ENCODE measurements at regions not wholly inside any gene's neighbourhood (a gene's known extent, or its start where the extent isn't known, plus 50 kb on each side); places are given as distances from the start of the nearest gene placed in this dataset.

DNA sequence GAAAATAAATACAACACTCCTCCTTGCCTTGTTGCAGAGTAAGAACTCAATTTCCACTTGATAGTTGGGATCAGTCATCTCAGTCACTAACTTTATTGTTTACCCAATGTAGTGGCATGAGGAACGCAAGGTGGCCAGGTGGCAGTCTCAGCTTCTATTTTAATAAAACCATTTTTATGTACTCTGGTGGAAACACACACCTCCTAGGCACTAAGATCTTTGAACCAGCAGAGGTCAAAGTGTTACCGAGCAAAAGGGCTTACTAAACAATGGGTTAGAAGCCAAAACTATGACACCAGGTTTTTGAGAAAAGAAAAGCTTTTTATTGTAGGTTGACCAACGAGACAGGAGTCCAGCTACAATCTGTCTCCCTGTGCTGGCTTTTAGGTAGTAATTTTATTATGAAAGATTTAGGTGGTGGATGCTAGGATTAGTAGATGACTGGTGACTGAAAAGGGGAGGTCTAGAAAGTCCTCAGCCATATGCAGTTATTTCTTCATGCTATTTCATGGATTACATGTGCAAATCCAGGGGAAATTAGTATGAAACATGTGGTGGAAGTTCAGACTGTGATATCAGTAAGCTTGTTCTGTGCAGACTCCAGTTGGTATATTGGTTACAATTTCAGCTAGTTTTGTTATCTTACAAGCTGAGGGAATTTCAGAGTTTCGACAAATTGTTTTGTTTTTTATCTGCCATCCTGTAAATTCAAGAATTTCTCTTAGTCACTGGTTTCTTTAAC is 122.3 kb downstream of the PCTP start:
- no peaks in the 10 kb centered on the region for H3K36me3 Mint-ChIP-seq (ENCODE audit: low read depth)
- H3K9me3 Mint-ChIP-seq = peaks cover 4% of the 10 kb centered on the region
- POLR2A ChIA-PET = no interaction called here
- H3K4me3 Mint-ChIP-seq = no peak overlapping the region
- H3K4me1 Mint-ChIP-seq = no peaks in the 10 kb centered on the region
- CTCF ChIA-PET = no interaction called here
- peaks cover 12% of the 10 kb centered on the region for H3K27me3 Mint-ChIP-seq
- H3K27ac Mint-ChIP-seq = no peak overlapping the region
- no peak for DNase-seq

DNA sequence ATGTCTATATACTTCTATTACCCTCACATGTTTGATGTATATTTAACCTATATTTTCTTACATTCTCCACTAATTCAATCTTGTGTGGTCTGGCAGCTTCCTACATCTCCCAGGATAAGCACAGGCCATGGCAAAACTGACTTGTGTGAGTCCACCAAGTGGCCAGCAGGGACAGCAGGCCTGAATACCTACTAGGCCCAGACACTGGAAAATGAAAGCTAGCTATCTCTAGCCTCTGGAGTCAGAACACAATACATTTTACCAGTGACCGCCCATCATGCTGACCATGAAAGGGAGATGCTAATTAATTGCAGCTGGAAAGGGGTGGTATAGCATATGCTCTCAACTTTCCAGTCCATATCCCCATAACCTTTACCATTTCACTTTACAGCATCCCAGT is 132.3 kb downstream of the PCTP start:
- no peaks in the 10 kb centered on the region for H3K27me3 Mint-ChIP-seq
- no peak for DNase-seq
- H3K4me1 Mint-ChIP-seq = no peaks in the 10 kb centered on the region
- no peaks in the 10 kb centered on the region for H3K9me3 Mint-ChIP-seq
- POLR2A ChIA-PET = no interaction called here
- CTCF ChIA-PET = no interaction called here
- no peak overlapping the region for H3K27ac Mint-ChIP-seq
- no peak overlapping the region for H3K4me3 Mint-ChIP-seq
- H3K36me3 Mint-ChIP-seq (ENCODE audit: low read depth) = no peaks in the 10 kb centered on the region

DNA sequence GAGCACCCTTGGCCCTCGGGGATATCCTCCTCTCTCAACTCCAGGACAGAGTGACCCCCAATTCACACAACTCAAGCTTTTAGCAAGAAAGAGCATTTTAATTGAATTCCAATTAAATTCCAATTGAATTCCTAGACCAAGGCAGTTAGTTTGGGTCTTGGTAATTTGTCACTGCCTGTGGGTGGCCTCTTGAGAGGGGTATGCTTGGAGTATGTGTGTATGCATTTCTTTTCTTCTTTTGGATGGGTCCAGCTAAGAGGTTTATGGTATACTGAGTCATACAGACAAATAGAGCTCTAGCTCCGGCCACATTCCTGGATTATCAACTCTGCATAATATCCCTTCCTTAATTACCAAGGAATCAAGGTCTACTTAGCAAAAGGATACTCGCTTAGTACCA is 136.7 kb downstream of the PCTP start:
- peaks cover 5% of the 10 kb centered on the region for H3K27me3 Mint-ChIP-seq
- H3K9me3 Mint-ChIP-seq = no peaks in the 10 kb centered on the region
- no peak overlapping the region for H3K4me3 Mint-ChIP-seq
- no peaks in the 10 kb centered on the region for H3K4me1 Mint-ChIP-seq
- ChIA-PET POLR2A (no interaction called here), CTCF (no interaction called here)
- H3K36me3 Mint-ChIP-seq (ENCODE audit: low read depth) = no peaks in the 10 kb centered on the region
- H3K27ac Mint-ChIP-seq = no peak overlapping the region
- no peak for DNase-seq

DNA sequence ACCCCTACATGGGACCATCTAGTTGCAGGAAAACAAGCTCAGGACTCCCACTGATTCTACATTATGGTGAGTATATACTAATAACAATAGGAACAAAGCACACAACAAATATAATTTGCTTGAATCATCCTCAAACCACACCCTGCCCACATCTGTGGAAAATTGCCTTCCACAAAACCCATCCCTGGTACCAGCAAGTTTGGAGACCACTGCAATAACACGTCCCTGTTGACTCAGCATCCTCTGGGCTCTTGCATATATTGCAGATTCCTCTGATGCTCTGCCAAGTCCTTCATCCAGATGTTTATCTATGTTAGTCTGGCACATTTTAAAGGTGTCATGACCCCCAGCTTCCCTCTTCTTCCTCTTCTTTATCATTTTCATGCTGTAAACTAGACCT is 138.4 kb downstream of the PCTP start:
- peaks cover 5% of the 10 kb centered on the region for H3K27me3 Mint-ChIP-seq
- CTCF ChIA-PET = no interaction called here
- no peaks in the 10 kb centered on the region for H3K36me3 Mint-ChIP-seq (ENCODE audit: low read depth)
- H3K4me3 Mint-ChIP-seq = no peak overlapping the region
- DNase-seq = no peak
- no peaks in the 10 kb centered on the region for H3K9me3 Mint-ChIP-seq
- H3K4me1 Mint-ChIP-seq = no peaks in the 10 kb centered on the region
- POLR2A ChIA-PET = interaction anchor here (0.6 kb wide), 1 partner anchor 8 kb away, joined by 3 read pairs; no protein-coding TSS in a partner anchor
- H3K27ac Mint-ChIP-seq = no peak overlapping the region

DNA sequence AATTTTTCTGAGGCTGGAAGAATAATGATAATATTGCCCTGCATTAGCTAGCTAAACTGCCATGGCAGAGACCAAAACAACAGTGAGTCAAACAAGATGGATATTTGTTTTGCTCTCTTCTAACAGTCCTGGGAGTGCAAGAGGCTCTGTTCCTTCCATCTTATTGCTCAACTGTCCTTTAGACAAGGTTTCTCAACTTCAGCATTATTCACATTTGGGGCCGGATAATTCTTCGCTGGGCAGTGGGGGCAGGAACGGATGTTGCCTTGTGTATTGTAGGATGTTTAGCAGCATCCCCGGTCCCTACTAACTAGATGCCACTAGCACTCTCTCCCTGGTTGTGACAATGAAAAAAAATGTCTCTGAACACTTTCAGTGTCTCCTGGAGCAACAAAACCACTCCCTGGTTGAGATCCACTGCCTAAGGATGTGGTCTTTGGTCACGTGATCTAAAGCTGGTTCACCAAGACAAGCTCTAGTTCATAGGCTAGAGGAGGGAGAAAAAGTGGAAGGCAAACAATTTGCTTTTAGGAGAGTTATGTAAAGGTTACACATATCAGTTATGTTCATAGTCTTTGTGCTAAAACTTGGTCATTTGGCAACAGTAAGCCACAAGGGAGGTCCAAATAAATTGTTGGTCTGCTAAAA is 144.4 kb downstream of the PCTP start:
- POLR2A ChIA-PET = no interaction called here
- peak; percentile 53 for DNase-seq

DNA sequence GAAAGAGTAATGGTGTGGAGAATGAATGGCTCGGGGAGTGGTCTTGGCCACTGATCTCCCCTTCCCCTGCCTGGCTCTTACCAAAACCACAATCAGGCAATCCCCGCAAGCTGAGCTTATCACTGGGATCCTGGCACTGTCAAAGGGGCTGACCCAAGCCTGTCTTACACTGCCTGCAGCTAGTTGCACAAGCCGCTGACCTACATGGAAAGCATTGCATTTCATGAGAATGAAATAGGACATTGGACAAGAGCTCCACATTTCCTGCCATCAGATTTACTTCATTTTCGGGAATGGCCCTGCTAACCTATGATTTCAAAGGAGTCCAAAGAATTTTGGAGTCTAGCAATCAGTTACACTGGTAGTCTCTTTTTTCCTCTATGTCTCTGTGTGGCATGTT is 146.4 kb downstream of the PCTP start:
- Mint-ChIP-seq H3K9me3 (no peaks in the 10 kb centered on the region), H3K36me3 (ENCODE audit: low read depth) (no peaks in the 10 kb centered on the region), H3K4me3 (no peak overlapping the region), H3K27me3 (no peaks in the 10 kb centered on the region), H3K4me1 (peaks cover 8% of the 10 kb centered on the region), H3K27ac (no peak overlapping the region)
- CTCF ChIA-PET = no interaction called here
- POLR2A ChIA-PET = interaction anchor here (0.6 kb wide), 1 partner anchor 8 kb away, joined by 3 read pairs; no protein-coding TSS in a partner anchor
- DNase-seq = no peak

More for the DNA sequence above, 144.4 kb downstream of the PCTP start:
- H3K27ac Mint-ChIP-seq = no peak overlapping the region
- H3K9me3 Mint-ChIP-seq = no peaks in the 10 kb centered on the region
- no peak overlapping the region for H3K4me3 Mint-ChIP-seq
- peaks cover 5% of the 10 kb centered on the region for H3K27me3 Mint-ChIP-seq
- peaks cover 8% of the 10 kb centered on the region for H3K4me1 Mint-ChIP-seq
- CTCF ChIA-PET = no interaction called here
- H3K36me3 Mint-ChIP-seq (ENCODE audit: low read depth) = no peaks in the 10 kb centered on the region

DNA sequence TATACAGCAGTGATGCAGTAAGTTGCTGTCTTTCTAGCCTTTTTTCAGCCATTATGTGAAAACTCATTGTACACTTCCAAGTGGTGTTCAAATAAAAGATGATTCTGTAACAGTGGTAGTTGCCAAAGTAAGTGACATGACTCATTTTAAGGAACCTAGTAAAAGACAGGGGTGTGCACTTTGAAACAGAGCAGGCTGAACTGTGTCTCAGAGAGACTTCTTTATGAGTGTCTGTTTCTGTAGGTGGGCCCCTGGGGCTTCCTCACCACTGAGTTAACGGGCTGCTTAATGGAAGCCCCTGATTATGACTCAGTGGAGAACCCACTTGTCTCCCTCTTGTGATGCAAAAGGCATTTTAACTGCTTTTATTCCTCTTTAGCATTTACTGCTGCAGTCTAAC is 147.3 kb downstream of the PCTP start:
- H3K4me1 Mint-ChIP-seq = peaks cover 8% of the 10 kb centered on the region
- no peaks in the 10 kb centered on the region for H3K9me3 Mint-ChIP-seq
- no peak overlapping the region for H3K27ac Mint-ChIP-seq
- H3K27me3 Mint-ChIP-seq = peaks cover 2% of the 10 kb centered on the region
- POLR2A ChIA-PET = no interaction called here
- H3K36me3 Mint-ChIP-seq (ENCODE audit: low read depth) = no peaks in the 10 kb centered on the region
- CTCF ChIA-PET = no interaction called here
- H3K4me3 Mint-ChIP-seq = no peak overlapping the region
- DNase-seq = no peak

DNA sequence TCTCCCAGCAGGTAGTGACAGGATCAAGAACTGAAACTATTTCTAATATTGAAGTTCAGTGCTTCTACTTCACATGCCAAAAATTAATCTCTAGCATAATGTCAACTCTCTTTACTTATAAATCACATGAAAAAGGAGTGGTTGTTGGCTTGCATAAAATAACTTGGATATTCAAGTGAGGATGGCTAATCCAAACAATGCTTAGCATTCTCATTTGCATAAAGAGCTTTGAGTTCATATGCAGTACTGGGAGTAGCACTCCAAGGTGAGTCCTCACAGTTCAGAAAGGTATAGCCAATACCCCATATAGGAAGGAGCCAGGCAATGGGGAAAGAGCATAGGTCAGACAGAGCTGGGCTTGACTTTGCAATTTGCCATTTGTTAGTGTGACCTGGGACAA is 149.3 kb downstream of the PCTP start:
- H3K27ac Mint-ChIP-seq = no peak overlapping the region
- ChIA-PET POLR2A (no interaction called here), CTCF (no interaction called here)
- DNase-seq = no peak
- no peak overlapping the region for H3K4me3 Mint-ChIP-seq
- H3K9me3 Mint-ChIP-seq = no peaks in the 10 kb centered on the region
- H3K27me3 Mint-ChIP-seq = peaks cover 4% of the 10 kb centered on the region
- H3K36me3 Mint-ChIP-seq (ENCODE audit: low read depth) = no peaks in the 10 kb centered on the region
- peaks cover 4% of the 10 kb centered on the region for H3K4me1 Mint-ChIP-seq

DNA sequence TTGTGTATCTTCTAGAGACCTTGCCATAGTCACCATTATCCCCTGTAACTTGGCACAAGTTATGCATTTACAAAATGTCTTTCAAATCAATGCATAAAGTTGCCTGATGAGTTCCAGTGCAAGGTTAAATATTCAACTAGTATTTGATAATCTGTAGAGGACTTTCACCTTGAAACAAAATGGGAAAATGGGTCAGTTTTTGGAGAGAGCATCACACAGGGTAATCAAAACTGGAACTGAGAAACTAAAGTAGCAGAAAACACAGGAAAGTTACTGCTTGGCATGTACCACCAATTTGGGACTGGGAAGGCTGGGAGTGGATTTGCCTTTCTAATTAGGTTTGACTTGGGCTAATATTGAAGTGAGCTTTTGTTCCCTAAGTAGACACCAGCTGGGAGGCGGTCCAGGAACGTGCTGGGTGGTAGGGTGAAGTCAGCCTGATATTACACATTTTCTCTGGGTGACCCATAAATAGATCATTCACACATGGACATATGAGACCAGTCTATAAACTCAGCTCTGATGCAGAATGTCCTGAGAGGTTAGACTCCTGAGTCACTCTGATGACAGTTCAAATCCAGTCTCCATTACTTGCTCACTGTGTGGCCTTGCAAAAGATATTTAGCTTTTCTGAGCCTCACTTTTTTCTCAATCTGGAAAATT is 152.3 kb downstream of the PCTP start:
- no peaks in the 10 kb centered on the region for H3K9me3 Mint-ChIP-seq

DNA sequence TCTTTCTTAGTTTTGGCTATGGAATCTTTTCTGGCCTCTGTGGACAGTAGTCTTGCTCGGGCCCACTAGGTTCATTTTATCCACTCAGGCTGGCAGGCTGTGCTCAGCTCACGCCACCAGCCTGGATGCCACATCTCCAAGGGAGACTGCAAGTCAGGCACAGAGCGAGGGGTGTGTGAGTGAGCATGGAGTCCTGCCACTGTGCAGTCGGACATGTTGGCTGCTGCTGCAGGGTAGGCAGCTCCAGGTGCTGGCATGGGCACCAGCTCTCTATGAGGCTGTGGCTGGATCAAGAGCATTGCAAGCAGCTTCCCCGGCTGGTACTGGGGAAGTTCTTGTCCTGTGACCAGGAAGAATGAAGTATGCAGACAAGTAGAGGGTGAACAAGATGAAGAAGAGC is 158.9 kb downstream of the PCTP start:
- Mint-ChIP-seq H3K27me3 (peaks cover 8% of the 10 kb centered on the region), H3K9me3 (no peaks in the 10 kb centered on the region), H3K27ac (no peak overlapping the region), H3K36me3 (ENCODE audit: low read depth) (no peaks in the 10 kb centered on the region), H3K4me1 (no peaks in the 10 kb centered on the region), H3K4me3 (no peak overlapping the region)
- POLR2A ChIA-PET = no interaction called here
- CTCF ChIA-PET = no interaction called here
- DNase-seq = no peak

More for the DNA sequence above, 152.3 kb downstream of the PCTP start:
- H3K27ac Mint-ChIP-seq = no peak overlapping the region
- H3K27me3 Mint-ChIP-seq = peaks cover 6% of the 10 kb centered on the region
- H3K36me3 Mint-ChIP-seq (ENCODE audit: low read depth) = no peaks in the 10 kb centered on the region
- no peak overlapping the region for H3K4me3 Mint-ChIP-seq
- CTCF ChIA-PET = no interaction called here
- no peak for DNase-seq
- H3K4me1 Mint-ChIP-seq = no peaks in the 10 kb centered on the region
- POLR2A ChIA-PET = no interaction called here

DNA sequence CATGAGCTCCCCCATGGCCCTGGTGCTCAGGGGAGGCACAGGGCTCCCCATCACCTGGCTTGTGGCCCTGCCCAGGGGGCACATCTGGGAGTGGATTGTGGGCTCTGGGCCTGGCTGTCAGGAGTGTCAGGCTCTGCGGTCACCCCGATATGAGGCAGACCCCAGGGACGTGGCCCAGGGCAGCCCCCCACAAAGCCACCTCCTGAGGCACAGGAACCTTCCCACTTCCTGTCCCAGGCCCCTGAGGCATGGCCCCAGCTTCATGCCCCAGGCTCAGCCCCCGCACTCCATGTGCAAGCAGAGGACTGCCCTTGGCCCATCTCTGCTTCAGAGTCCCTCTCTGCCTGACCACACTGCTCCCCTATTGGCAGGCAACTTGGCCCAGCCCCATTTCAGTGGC is 160.3 kb downstream of the PCTP start:
- Mint-ChIP-seq H3K4me3 (no peak overlapping the region), H3K4me1 (no peaks in the 10 kb centered on the region), H3K27ac (no peak overlapping the region), H3K9me3 (no peaks in the 10 kb centered on the region), H3K27me3 (peaks cover 4% of the 10 kb centered on the region), H3K36me3 (ENCODE audit: low read depth) (no peaks in the 10 kb centered on the region)
- ChIA-PET CTCF (interaction anchor here (0.6 kb wide), 1 partner anchor 1549 kb away, joined by 3 read pairs; no protein-coding TSS in a partner anchor), POLR2A (no interaction called here)
- DNase-seq = no peak

DNA sequence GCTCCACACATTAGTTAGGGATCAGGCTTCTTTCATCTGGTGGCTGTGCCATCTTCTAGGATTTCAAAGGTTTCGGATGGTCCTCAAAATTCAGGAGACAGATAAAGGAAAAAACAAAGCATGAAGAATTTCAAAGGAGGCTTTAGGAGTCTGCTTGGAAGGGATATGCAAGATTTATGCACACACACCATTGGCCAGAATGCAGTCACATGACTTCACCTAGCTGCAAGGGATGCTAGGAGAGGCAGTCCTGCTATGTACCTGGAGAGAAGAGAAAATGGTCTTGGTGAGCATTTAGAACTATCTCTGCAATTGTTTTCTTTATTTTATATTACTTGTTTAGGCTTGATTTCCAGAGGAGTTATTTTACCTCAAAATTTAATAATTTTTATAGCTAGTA is 174.6 kb downstream of the PCTP start:
- no peak overlapping the region for H3K4me3 Mint-ChIP-seq

DNA sequence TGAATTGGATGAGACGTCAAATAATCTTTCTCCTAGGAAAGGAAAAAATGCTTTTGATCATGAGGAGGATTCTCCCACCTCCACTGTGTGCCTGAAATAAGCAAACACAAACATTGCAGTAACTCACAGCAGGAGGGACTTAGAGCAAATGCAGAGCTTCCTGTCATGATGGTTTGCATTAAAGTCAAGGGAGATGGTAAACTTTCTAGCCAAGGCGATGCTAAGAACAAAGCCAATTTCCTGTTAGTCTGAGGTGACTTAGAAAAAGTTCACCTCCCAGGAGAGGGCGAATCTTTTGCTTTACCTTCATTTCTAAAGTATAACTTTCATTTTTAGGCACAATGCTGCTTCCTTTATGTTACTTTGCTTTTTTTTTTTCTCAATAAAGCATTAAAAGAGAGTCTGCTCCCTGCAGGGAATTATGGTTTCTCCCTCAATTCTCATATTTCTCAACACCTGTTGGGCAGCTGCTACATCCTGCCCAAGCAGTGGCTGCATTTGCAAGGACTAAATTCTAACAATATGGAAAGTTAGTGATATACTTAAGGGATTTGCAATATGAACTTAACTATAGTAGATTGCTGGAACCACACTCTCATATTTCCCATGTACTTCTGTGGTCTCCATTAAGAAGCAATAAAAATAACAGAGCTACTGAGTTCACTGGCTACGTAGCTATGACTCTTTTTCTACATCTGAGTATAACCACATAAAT is 175.6 kb downstream of the PCTP start:
- peaks cover 14% of the 10 kb centered on the region for H3K4me1 Mint-ChIP-seq
- DNase-seq = peak; percentile 27
- H3K9me3 Mint-ChIP-seq = peaks cover 3% of the 10 kb centered on the region
- no peak overlapping the region for H3K4me3 Mint-ChIP-seq
- H3K36me3 Mint-ChIP-seq (ENCODE audit: low read depth) = peaks cover 3% of the 10 kb centered on the region
- CTCF ChIA-PET = no interaction called here
- POLR2A ChIA-PET = no interaction called here
- peaks cover 2% of the 10 kb centered on the region for H3K27me3 Mint-ChIP-seq
- peak overlapping the region; percentile 34 for H3K27ac Mint-ChIP-seq

More for the DNA sequence above, 174.6 kb downstream of the PCTP start:
- Mint-ChIP-seq H3K9me3 (peaks cover 3% of the 10 kb centered on the region), H3K4me1 (peaks cover 14% of the 10 kb centered on the region), H3K27me3 (peaks cover 2% of the 10 kb centered on the region), H3K36me3 (ENCODE audit: low read depth) (peaks cover 3% of the 10 kb centered on the region), H3K27ac (no peak overlapping the region)
- ChIA-PET POLR2A (no interaction called here), CTCF (no interaction called here)
- DNase-seq = no peak

Data from activated CD4-positive, alpha-beta T cell treated with anti-CD3 and anti-CD28 coated beads, Interleukin-2, amount 10 ng/mL, durations not matched to agents 7 days and 5 days (primary cell).